ENCODE measurements at regions not wholly inside any gene's neighbourhood (a gene's known extent, or its start where the extent isn't known, plus 50 kb on each side); places are given as distances from the start of the nearest gene placed in this dataset.

DNA sequence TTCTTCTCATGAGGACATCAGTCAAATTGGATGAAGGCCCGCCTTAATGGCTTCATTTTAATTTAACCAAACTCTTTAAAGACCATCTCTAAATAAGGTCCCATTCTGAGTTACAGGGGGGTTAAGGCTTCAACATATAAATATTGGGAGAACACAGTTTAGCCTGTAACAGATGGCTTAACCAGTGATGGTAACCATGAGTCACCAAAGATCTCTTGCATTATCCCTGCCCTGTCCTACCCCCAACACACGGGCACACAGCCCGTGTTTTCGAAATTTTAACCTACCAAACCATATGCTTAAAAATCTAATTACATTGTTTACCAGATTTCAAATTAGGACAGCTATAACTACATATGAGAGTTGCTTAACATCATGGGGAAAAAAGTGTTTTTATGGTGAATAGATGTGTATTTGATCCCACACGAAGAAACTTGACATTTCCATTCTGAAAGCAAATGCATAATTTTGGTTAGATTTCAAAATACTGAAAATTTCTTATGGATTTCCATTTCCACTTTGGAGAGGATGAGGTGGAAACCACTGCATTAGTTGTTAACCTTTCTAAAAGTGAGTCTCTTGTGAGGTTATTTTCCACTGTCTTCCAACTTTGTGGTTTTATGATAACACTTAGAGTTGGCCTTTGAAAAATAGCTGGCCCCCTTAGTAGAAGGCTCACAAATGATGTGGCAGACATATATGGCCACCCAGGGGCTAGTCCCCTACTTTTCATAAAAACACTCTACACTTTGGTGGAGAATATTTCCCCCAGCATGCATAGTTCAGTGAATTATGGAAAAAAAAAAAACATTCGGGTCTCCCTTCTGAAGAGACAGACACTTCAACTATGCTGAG, 849.3 kb downstream of the TLE1 start:
- TF ChIP-seq, protein P1, sequence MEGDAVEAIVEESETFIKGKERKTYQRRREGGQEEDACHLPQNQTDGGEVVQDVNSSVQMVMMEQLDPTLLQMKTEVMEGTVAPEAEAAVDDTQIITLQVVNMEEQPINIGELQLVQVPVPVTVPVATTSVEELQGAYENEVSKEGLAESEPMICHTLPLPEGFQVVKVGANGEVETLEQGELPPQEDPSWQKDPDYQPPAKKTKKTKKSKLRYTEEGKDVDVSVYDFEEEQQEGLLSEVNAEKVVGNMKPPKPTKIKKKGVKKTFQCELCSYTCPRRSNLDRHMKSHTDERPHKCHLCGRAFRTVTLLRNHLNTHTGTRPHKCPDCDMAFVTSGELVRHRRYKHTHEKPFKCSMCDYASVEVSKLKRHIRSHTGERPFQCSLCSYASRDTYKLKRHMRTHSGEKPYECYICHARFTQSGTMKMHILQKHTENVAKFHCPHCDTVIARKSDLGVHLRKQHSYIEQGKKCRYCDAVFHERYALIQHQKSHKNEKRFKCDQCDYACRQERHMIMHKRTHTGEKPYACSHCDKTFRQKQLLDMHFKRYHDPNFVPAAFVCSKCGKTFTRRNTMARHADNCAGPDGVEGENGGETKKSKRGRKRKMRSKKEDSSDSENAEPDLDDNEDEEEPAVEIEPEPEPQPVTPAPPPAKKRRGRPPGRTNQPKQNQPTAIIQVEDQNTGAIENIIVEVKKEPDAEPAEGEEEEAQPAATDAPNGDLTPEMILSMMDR (IDR thresholded peaks at IDR 0.05; ENCODE audit: unreplicated experiment), result no peak
- Mint-ChIP-seq H3K36me3 (ENCODE audit: insufficient read depth) (no peaks in the 10 kb centered on the region), H3K27ac (no peak overlapping the region), H3K27me3 (no peaks in the 10 kb centered on the region), H3K9me3 (ENCODE audit: low read depth) (no peaks in the 10 kb centered on the region), H3K4me3 (ENCODE audit: low read depth) (no peak overlapping the region), H3K4me1 (ENCODE audit: low read depth) (peaks cover 2% of the 10 kb centered on the region)
- no peak for DNase-seq (ENCODE audit: low spot score, unreplicated experiment)

DNA sequence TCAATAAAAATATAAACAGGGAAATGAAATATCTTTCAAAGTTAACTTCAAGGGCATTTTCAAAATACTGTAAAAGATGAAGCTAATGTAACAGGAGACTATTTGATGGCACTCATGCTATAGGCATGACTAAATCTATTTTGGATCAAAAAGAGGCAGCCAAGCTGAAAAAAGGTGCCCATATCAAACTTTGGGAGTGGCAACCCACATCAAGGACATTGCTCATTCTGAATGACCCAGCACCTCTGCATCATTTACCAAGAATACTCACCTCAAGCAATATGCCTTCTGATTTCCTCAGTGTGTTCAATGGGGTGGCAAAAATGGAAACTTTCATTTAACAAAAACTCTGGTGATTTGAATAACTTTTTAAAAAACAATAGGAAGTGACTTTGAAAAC, 853.3 kb downstream of the TLE1 start:
- Mint-ChIP-seq H3K27me3 (no peaks in the 10 kb centered on the region), H3K27ac (no peak overlapping the region), H3K36me3 (ENCODE audit: insufficient read depth) (no peaks in the 10 kb centered on the region), H3K4me1 (ENCODE audit: low read depth) (no peaks in the 10 kb centered on the region), H3K4me3 (ENCODE audit: low read depth) (no peak overlapping the region), H3K9me3 (ENCODE audit: low read depth) (no peaks in the 10 kb centered on the region)
- TF ChIP-seq, protein P1 (IDR thresholded peaks at IDR 0.05; ENCODE audit: unreplicated experiment), result no peak
- DNase-seq (ENCODE audit: low spot score, unreplicated experiment), result no peak

DNA sequence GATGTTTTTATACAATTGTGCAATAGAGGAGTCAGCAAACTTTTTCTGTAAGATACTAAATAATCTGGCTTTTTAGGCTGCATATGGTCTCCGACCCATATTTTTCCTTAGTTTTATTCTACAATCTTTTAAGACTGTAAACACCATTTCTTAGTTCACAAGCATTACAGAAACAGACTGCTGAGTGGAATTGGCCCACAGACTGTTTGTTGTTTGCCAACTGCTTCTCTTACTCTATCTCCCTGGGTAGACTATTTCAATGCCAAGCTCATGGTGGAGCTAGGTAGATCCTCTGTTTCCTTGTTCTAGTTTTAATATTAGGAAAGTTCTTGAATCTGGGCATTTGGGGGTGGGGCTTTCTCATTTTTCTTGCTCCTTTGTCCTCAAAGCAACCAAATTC, 857.6 kb downstream of the TLE1 start:
- peaks cover 7% of the 10 kb centered on the region for H3K9me3 Mint-ChIP-seq (ENCODE audit: low read depth)
- DNase-seq (ENCODE audit: low spot score, unreplicated experiment), result no peak
- TF ChIP-seq, protein P1 (IDR thresholded peaks at IDR 0.05; ENCODE audit: unreplicated experiment), result no peak
- no peak overlapping the region for H3K27ac Mint-ChIP-seq
- H3K36me3 Mint-ChIP-seq (ENCODE audit: insufficient read depth), result no peaks in the 10 kb centered on the region
- no peaks in the 10 kb centered on the region for H3K4me1 Mint-ChIP-seq (ENCODE audit: low read depth)
- no peaks in the 10 kb centered on the region for H3K27me3 Mint-ChIP-seq
- H3K4me3 Mint-ChIP-seq (ENCODE audit: low read depth), result no peak overlapping the region

DNA sequence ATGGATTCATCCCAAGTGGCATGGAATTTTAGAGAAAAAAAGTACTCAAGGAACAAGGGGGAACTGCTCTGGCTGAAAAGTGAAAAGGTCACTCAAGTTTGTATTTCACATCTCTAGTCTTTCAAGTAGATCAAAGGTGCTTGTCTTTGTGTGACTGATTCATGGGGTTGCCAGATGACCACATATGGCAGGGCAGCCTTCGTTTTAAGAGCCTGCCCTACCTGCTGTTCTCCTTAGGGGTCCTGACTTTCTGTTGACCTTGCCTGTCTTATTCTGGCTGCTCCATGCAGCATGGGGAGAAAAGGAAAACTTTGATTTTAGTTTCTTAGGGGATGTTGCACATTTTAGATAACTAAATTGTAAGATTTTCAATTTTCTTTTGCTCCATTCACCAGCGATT, 877.7 kb downstream of the TLE1 start:
- TF ChIP-seq, protein P1 (IDR thresholded peaks at IDR 0.05; ENCODE audit: unreplicated experiment), result no peak
- H3K4me1 Mint-ChIP-seq (ENCODE audit: low read depth), result peaks cover 2% of the 10 kb centered on the region

DNA sequence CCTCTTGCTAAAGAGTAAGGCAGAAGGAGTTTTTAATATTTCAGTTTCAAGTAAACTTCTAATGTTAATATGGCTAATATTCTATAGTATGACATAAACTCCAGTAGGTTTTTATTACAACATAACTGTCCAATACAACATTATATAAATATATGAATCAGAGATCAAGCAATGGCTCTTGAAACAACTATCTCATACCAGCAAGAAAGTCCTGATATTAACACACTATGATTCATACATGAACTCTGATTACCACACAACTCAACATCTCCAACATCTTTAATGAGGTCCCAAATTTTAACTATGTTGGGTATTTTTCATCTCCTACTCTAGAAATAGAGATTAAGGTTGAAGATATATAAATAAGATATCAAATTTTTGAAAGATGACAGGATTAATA, 878.3 kb downstream of the TLE1 start:
- DNase-seq (ENCODE audit: low spot score, unreplicated experiment), result no peak
- no peaks in the 10 kb centered on the region for H3K36me3 Mint-ChIP-seq (ENCODE audit: insufficient read depth)
- H3K4me3 Mint-ChIP-seq (ENCODE audit: low read depth), result no peak overlapping the region
- TF ChIP-seq, protein P1 (IDR thresholded peaks at IDR 0.05; ENCODE audit: unreplicated experiment), result no peak
- H3K27me3 Mint-ChIP-seq, result no peaks in the 10 kb centered on the region
- H3K9me3 Mint-ChIP-seq (ENCODE audit: low read depth), result no peaks in the 10 kb centered on the region
- H3K4me1 Mint-ChIP-seq (ENCODE audit: low read depth), result peaks cover 2% of the 10 kb centered on the region
- no peak overlapping the region for H3K27ac Mint-ChIP-seq

More for the DNA sequence above, 877.7 kb downstream of the TLE1 start:
- Mint-ChIP-seq H3K27me3 (no peaks in the 10 kb centered on the region), H3K36me3 (ENCODE audit: insufficient read depth) (no peaks in the 10 kb centered on the region), H3K4me3 (ENCODE audit: low read depth) (no peak overlapping the region), H3K9me3 (ENCODE audit: low read depth) (no peaks in the 10 kb centered on the region), H3K27ac (no peak overlapping the region)
- no peak for DNase-seq (ENCODE audit: low spot score, unreplicated experiment)

Data from progenitor cell of endocrine pancreas (in vitro differentiated cells).